ENCODE measurements at regions not wholly inside any gene's neighbourhood (a gene's known extent, or its start where the extent isn't known, plus 50 kb on each side); places are given as distances from the start of the nearest gene placed in this dataset.
"Not testable (repeated sequence)": the region's sequence is repeated elsewhere in the genome, so short reads cannot be mapped to it uniquely, and the experiment has no call there.

DNA sequence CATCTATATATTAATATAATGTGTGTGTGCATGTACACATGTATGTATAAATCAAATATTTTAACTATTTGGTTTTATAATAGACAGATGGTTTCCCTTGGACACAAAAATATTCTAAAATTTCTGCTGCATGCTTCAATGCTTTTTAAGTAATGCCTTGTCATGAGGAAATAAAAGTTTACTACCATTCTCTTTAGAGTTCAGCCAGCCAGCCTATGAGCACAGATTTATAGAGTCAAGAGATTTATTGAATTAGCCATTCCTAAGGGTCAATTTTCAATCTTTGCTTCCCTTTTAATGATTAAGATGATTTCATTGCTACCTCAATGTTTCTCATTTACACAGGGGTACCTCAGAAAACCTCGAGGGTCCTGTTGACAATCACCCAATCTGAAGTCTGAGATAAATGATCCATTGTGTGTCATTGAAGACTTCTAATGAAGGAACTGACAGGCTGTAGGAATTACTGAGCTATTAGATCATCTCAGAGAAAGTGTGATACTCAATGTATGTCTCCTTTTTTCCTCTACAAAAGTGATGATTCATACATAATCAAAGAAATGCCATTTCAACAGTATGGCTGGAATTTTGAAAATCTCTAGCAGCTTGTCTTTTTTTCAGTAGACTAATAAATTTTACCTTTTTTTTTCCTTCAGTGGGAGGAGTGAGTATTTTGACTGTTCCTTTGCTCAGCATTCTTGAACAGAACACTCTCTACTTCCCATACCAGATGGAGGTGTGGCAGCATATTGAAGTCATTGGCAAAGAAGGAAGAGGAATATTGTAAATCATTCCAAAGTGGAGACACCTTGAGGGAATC, 222.6 kb upstream of the PCDH18 start:
- no peaks in the 10 kb centered on the region for H3K9me3 ChIP-seq (ENCODE audit: control insufficient read depth, low read depth, low read length)
- H3K4me3 ChIP-seq (ENCODE audit: low read length): no peak overlapping the region
- no peak overlapping the region for H3K9ac ChIP-seq (ENCODE audit: low read length)
- H3K27me3 ChIP-seq (ENCODE audit: control insufficient read depth, insufficient read depth, low read length): no peaks in the 10 kb centered on the region
- no peak overlapping the region for H3K27ac ChIP-seq (ENCODE audit: low read length)
- no peaks in the 10 kb centered on the region for H3K36me3 ChIP-seq (ENCODE audit: control insufficient read depth, low read depth, low read length)
- no peaks in the 10 kb centered on the region for H3K4me1 ChIP-seq (ENCODE audit: control insufficient read depth, low read depth, low read length)

- Histone ChIP-seq H3K27ac (ENCODE audit: low read length) (no peak overlapping the region), H3K4me1 (ENCODE audit: control insufficient read depth, low read depth, low read length) (no peaks in the 10 kb centered on the region)
These were observed 217.2 kb upstream of the PCDH18 start for GRCh38 chr4:137749466-137749865.

GRCh38 chr4:137748616-137749015, 216.3 kb upstream of the PCDH18 start:
- Histone ChIP-seq H3K27ac (ENCODE audit: low read length) (no peak overlapping the region), H3K9ac (ENCODE audit: low read length) (no peak overlapping the region), H3K4me1 (ENCODE audit: control insufficient read depth, low read depth, low read length) (no peaks in the 10 kb centered on the region), H3K36me3 (ENCODE audit: control insufficient read depth, low read depth, low read length) (no peaks in the 10 kb centered on the region), H3K4me3 (ENCODE audit: low read length) (no peak overlapping the region), H3K27me3 (ENCODE audit: control insufficient read depth, insufficient read depth, low read length) (no peaks in the 10 kb centered on the region), H3K9me3 (ENCODE audit: control insufficient read depth, low read depth, low read length) (no peaks in the 10 kb centered on the region)

More at GRCh38 chr4:137749466-137749865, 217.2 kb upstream of the PCDH18 start:
- H3K27me3 ChIP-seq (ENCODE audit: control insufficient read depth, insufficient read depth, low read length): no peaks in the 10 kb centered on the region
- no peaks in the 10 kb centered on the region for H3K9me3 ChIP-seq (ENCODE audit: control insufficient read depth, low read depth, low read length)
- H3K4me3 ChIP-seq (ENCODE audit: low read length): no peak overlapping the region
- H3K9ac ChIP-seq (ENCODE audit: low read length): no peak overlapping the region
- H3K36me3 ChIP-seq (ENCODE audit: control insufficient read depth, low read depth, low read length): no peaks in the 10 kb centered on the region

DNA sequence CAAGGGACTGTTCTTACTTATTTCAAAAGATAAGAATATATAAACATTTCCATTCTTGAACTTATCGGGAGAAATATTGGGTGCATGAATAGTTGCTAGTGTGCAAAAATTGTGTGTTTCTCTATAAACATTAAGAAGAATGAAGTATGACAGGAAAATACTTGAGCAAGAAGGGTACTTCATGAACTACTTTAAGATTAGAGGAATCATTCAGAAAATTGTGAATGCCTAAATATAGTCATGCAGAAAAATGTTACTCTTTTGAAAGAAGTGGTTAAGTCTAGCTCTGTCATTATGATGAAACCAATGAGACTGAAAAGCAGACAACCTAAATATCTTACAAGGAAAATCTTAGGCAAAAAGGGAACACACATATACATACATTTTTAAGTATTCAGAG, 207.8 kb upstream of the PCDH18 start:
- Histone ChIP-seq H3K4me1 (ENCODE audit: control insufficient read depth, low read depth, low read length) (no peaks in the 10 kb centered on the region), H3K9me3 (ENCODE audit: control insufficient read depth, low read depth, low read length) (no peaks in the 10 kb centered on the region), H3K27ac (ENCODE audit: low read length) (no peak overlapping the region), H3K36me3 (ENCODE audit: control insufficient read depth, low read depth, low read length) (no peaks in the 10 kb centered on the region), H3K27me3 (ENCODE audit: control insufficient read depth, insufficient read depth, low read length) (no peaks in the 10 kb centered on the region), H3K9ac (ENCODE audit: low read length) (no peak overlapping the region), H3K4me3 (ENCODE audit: low read length) (no peak overlapping the region)

GRCh38 chr4:137739391-137739790, 207.1 kb upstream of the PCDH18 start:
- no peaks in the 10 kb centered on the region for H3K36me3 ChIP-seq (ENCODE audit: control insufficient read depth, low read depth, low read length)
- H3K4me3 ChIP-seq (ENCODE audit: low read length): no peak overlapping the region
- no peak overlapping the region for H3K9ac ChIP-seq (ENCODE audit: low read length)
- no peaks in the 10 kb centered on the region for H3K9me3 ChIP-seq (ENCODE audit: control insufficient read depth, low read depth, low read length)
- H3K4me1 ChIP-seq (ENCODE audit: control insufficient read depth, low read depth, low read length): no peaks in the 10 kb centered on the region
- no peaks in the 10 kb centered on the region for H3K27me3 ChIP-seq (ENCODE audit: control insufficient read depth, insufficient read depth, low read length)
- no peak overlapping the region for H3K27ac ChIP-seq (ENCODE audit: low read length)

DNA sequence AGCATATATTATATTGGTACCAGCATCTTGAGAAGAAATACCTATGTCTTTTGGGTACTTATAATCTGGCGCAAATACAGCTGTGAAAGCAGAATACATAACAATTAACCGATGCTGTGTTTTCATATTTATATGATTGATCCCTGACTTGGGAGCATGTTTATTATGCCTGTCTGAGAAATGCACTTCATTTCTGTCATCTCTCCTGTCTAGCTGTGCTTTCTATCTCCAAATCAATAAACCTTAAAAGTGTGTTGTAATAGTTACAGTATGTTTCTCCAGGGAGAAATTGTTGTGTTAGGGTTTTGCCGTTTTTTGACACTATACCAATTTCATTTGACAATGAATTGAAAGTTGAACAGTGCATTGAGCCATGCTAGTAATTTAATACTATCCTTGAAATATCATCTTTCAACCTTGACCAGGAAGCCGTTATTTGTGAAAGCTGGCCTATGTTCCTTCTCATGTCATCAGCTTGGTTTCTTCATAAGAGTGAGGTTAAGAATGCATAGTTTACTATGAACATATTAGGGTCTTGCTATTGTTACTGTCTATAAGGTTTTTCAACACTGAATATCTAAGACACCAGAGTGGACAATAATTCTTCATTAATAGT, 206.2 kb upstream of the PCDH18 start:
- Histone ChIP-seq H3K27ac (ENCODE audit: low read length) (no peak overlapping the region), H3K36me3 (ENCODE audit: control insufficient read depth, low read depth, low read length) (no peaks in the 10 kb centered on the region), H3K4me3 (ENCODE audit: low read length) (no peak overlapping the region), H3K27me3 (ENCODE audit: control insufficient read depth, insufficient read depth, low read length) (no peaks in the 10 kb centered on the region), H3K9ac (ENCODE audit: low read length) (no peak overlapping the region), H3K4me1 (ENCODE audit: control insufficient read depth, low read depth, low read length) (no peaks in the 10 kb centered on the region), H3K9me3 (ENCODE audit: control insufficient read depth, low read depth, low read length) (no peaks in the 10 kb centered on the region)

DNA sequence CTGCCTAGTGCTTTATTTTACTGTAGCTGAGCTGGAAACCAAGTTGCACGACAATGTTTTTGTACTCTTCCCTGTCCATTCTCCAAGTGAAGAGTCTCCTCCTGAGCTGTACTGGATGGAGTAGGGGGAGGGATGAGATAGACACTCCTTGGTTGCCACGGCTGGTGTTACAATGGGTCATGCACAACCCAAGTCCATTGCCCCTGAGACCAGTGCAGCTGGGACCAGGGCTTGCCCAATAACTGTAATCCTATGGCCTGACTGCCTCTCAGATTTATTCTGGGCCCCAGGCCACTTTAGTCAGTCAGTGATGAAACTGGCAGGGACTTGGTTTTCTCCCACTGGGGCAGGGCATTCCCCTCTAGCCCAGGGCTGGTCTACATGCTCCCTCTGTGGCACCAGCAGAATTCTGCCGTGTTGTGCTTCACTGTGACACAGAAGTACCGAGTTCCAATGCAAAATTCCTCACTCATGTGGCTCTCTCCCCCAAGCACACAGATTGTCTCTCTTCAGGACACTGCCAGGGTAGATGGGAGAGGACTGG, 203.3 kb upstream of the PCDH18 start:
- Histone ChIP-seq H3K9me3 (ENCODE audit: control insufficient read depth, low read depth, low read length) (no peaks in the 10 kb centered on the region), H3K4me1 (ENCODE audit: control insufficient read depth, low read depth, low read length) (no peaks in the 10 kb centered on the region), H3K9ac (ENCODE audit: low read length) (no peak overlapping the region), H3K27me3 (ENCODE audit: control insufficient read depth, insufficient read depth, low read length) (no peaks in the 10 kb centered on the region), H3K27ac (ENCODE audit: low read length) (no peak overlapping the region), H3K36me3 (ENCODE audit: control insufficient read depth, low read depth, low read length) (no peaks in the 10 kb centered on the region), H3K4me3 (ENCODE audit: low read length) (no peak overlapping the region)

- H3K4me1 ChIP-seq (ENCODE audit: control insufficient read depth, low read depth, low read length); H3K27me3 ChIP-seq (ENCODE audit: control insufficient read depth, insufficient read depth, low read length); H3K9ac ChIP-seq (ENCODE audit: low read length); H3K36me3 ChIP-seq (ENCODE audit: control insufficient read depth, low read depth, low read length); H3K4me3 ChIP-seq (ENCODE audit: low read length); H3K9me3 ChIP-seq (ENCODE audit: control insufficient read depth, low read depth, low read length); H3K27ac ChIP-seq (ENCODE audit: low read length): not testable (repeated sequence)
These were observed 201.2 kb upstream of the PCDH18 start for GRCh38 chr4:137733174-137734141.

GRCh38 chr4:137722910-137723309, 190.6 kb upstream of the PCDH18 start:
- Histone ChIP-seq H3K27me3 (ENCODE audit: control insufficient read depth, insufficient read depth, low read length) (no peaks in the 10 kb centered on the region), H3K4me3 (ENCODE audit: low read length) (no peak overlapping the region), H3K27ac (ENCODE audit: low read length) (no peak overlapping the region), H3K9me3 (ENCODE audit: control insufficient read depth, low read depth, low read length) (no peaks in the 10 kb centered on the region), H3K9ac (ENCODE audit: low read length) (no peak overlapping the region), H3K36me3 (ENCODE audit: control insufficient read depth, low read depth, low read length) (no peaks in the 10 kb centered on the region), H3K4me1 (ENCODE audit: control insufficient read depth, low read depth, low read length) (no peaks in the 10 kb centered on the region)

- Histone ChIP-seq H3K9me3 (ENCODE audit: control insufficient read depth, low read depth, low read length) (no peaks in the 10 kb centered on the region), H3K4me3 (ENCODE audit: low read length) (no peak overlapping the region), H3K4me1 (ENCODE audit: control insufficient read depth, low read depth, low read length) (no peaks in the 10 kb centered on the region), H3K36me3 (ENCODE audit: control insufficient read depth, low read depth, low read length) (no peaks in the 10 kb centered on the region), H3K27ac (ENCODE audit: low read length) (no peak overlapping the region), H3K27me3 (ENCODE audit: control insufficient read depth, insufficient read depth, low read length) (no peaks in the 10 kb centered on the region), H3K9ac (ENCODE audit: low read length) (no peak overlapping the region)
These were observed 179.2 kb upstream of the PCDH18 start for GRCh38 chr4:137711502-137711901.

GRCh38 chr4:137707626-137708025, 175.3 kb upstream of the PCDH18 start:
- H3K27ac ChIP-seq (ENCODE audit: low read length): no peak overlapping the region
- H3K36me3 ChIP-seq (ENCODE audit: control insufficient read depth, low read depth, low read length): no peaks in the 10 kb centered on the region
- H3K4me1 ChIP-seq (ENCODE audit: control insufficient read depth, low read depth, low read length): no peaks in the 10 kb centered on the region
- H3K4me3 ChIP-seq (ENCODE audit: low read length): no peak overlapping the region
- no peaks in the 10 kb centered on the region for H3K9me3 ChIP-seq (ENCODE audit: control insufficient read depth, low read depth, low read length)
- H3K9ac ChIP-seq (ENCODE audit: low read length): no peak overlapping the region
- no peaks in the 10 kb centered on the region for H3K27me3 ChIP-seq (ENCODE audit: control insufficient read depth, insufficient read depth, low read length)
